Endothelial cell of umbilical vein (primary cell): ENCODE measurements at regions not wholly inside any gene's neighbourhood (a gene's known extent, or its start where the extent isn't known, plus 50 kb on each side); places are given as distances from the start of the nearest gene placed in this dataset.

Source experiments
- BruUV-seq: library from RNA; stranded (reverse); fragments of 400-500 nt; replicated peaks from 2 replicates; lab custom pipeline; 2021; lab: Mats Ljungman, UMichigan
- CTCF ChIA-PET: fragments of 300-600, 350-600 bp; sonication (Branson Sonifier 250); formaldehyde crosslinking; loops from one replicate; lab custom pipeline; 2021; ENCODE audit warnings: antibody characterized with exemption, inconsistent platforms; lab: Charles Lee
- POLR2A ChIA-PET: fragments of 300-600, 350-600 bp; sonication (Branson Sonifier 250); formaldehyde crosslinking; loops from one replicate; lab custom pipeline; 2021; ENCODE audit warnings: antibody characterized with exemption, inconsistent platforms; lab: Charles Lee
- DNase-seq: peaks from one replicate; pipeline ENCODE4 v3.0.0-alpha.2; 2011; ENCODE audit warnings: low read depth, low spot score
- FAIRE-seq: peaks from 2 replicates; lab custom pipeline; 2011; peaks lifted over from hg19 to GRCh38; lab: Jason Lieb, UNC
- H2AFZ ChIP-seq: 2 replicates; pipeline ENCODE4 v1.6.0; 2012; ENCODE audit warnings: low read depth, low read length, control low read depth, inconsistent platforms
- H3K27ac ChIP-seq: 2 replicates; pipeline ENCODE4 v1.5.1; 2011; ENCODE audit warnings: low read depth, mild to moderate bottlenecking, control low read depth, low read length, moderate library complexity; ENCODE audit not compliant: insufficient read depth
- H3K27me3 ChIP-seq, 2 experiments: 2 replicates each; pipeline versions ENCODE4 v1.6.0 to v1.6.1; 2011; ENCODE audit warnings: low read length in 2 of 2, mixed read lengths in 1 of 2; ENCODE audit not compliant: control insufficient read depth in 2 of 2, insufficient read depth in 2 of 2
- H3K36me3 ChIP-seq, 2 experiments: 2 replicates in 1 of 2; 3 replicates in 1 of 2; pipeline ENCODE4 v1.5.1; 2011; ENCODE audit warnings: low read length in 2 of 2, mild to moderate bottlenecking in 1 of 2, moderate library complexity in 1 of 2; ENCODE audit not compliant: control insufficient read depth in 2 of 2, insufficient read depth in 2 of 2; ENCODE audit errors: extremely low read depth in 1 of 2
- H3K4me1 ChIP-seq: 3 replicates; pipeline ENCODE4 v1.5.1; 2011; ENCODE audit warnings: mild to moderate bottlenecking, low read length; ENCODE audit not compliant: control insufficient read depth, insufficient read depth; ENCODE audit errors: extremely low read depth
- H3K4me2 ChIP-seq: 2 replicates; pipeline ENCODE4 v1.6.1; 2011; ENCODE audit warnings: low read length, control low read depth, mixed read lengths; ENCODE audit not compliant: insufficient read depth
- H3K4me3 ChIP-seq, 3 experiments: fragments of 200-600 bp in 1 of 3; sonication (generic), shearing (Covaris generic) in 1 of 3; replicated peaks in 1 of 3; 2 replicates each; pipeline ENCODE4 v1.5.1; 2011 to 2016; ENCODE audit warnings: control low read depth in 3 of 3, low read length in 3 of 3, mild to moderate bottlenecking in 2 of 3, inconsistent platforms in 1 of 3, low read depth in 1 of 3, moderate library complexity in 1 of 3; ENCODE audit not compliant: insufficient read depth in 1 of 3
- H3K79me2 ChIP-seq: 2 replicates; pipeline ENCODE4 v1.6.0; 2012; ENCODE audit warnings: low read length, inconsistent platforms; ENCODE audit not compliant: control insufficient read depth, insufficient read depth
- H3K9ac ChIP-seq: replicated peaks from 2 replicates; pipeline ENCODE3; 2011; ENCODE audit warnings: low read length, control low read depth; ENCODE audit not compliant: insufficient read depth; ENCODE audit errors: extremely low read depth
- H3K9me1 ChIP-seq: replicated peaks from 3 replicates; pipeline ENCODE4 v1.6.0; 2011; ENCODE audit warnings: mild to moderate bottlenecking, low read length; ENCODE audit not compliant: control insufficient read depth, insufficient read depth; ENCODE audit errors: extremely low read depth
- H3K9me3 ChIP-seq: replicated peaks from 2 replicates; pipeline ENCODE4 v1.5.1; 2012; ENCODE audit warnings: low read length, inconsistent platforms; ENCODE audit not compliant: control insufficient read depth, insufficient read depth
- H4K20me1 ChIP-seq: replicated peaks from 2 replicates; pipeline ENCODE3; 2011; ENCODE audit warnings: mild to moderate bottlenecking, low read length; ENCODE audit not compliant: control insufficient read depth, insufficient read depth; ENCODE audit errors: extremely low read depth
- EZH2 ChIP-seq: IDR thresholded peaks from 2 replicates; pipeline ENCODE4 v1.6.1; 2012; ENCODE audit warnings: borderline replicate concordance, low read depth, mild to moderate bottlenecking, moderate library complexity, low read length, inconsistent platforms; ENCODE audit not compliant: severe bottlenecking
- FOS ChIP-seq: IDR thresholded peaks from 2 replicates; pipeline ENCODE4 v1.6.1; 2011; ENCODE audit warnings: mild to moderate bottlenecking, low read length, moderate library complexity, borderline replicate concordance; ENCODE audit not compliant: insufficient read depth
- GATA2 ChIP-seq: IDR thresholded peaks from 2 replicates; pipeline ENCODE4 v1.7.0; 2011; ENCODE audit warnings: low read depth, mild to moderate bottlenecking, moderate library complexity, mixed read lengths, low read length; ENCODE audit not compliant: insufficient read length, insufficient read depth
- JUN ChIP-seq: IDR thresholded peaks from 2 replicates; pipeline ENCODE4 v1.6.1; 2011; ENCODE audit warnings: borderline replicate concordance, low read depth; ENCODE audit not compliant: insufficient read length, insufficient read depth
- MAX ChIP-seq: IDR thresholded peaks from 2 replicates; pipeline ENCODE4 v1.6.1; 2011; ENCODE audit not compliant: insufficient read depth, insufficient read length
- POLR2A ChIP-seq: IDR thresholded peaks from 2 replicates; pipeline ENCODE4 v1.6.1; 2012; ENCODE audit warnings: low read depth, mild to moderate bottlenecking, control low read depth, low read length
- POLR2AphosphoS5 ChIP-seq: IDR thresholded peaks from 2 replicates; pipeline ENCODE4 v1.6.1; 2012; ENCODE audit warnings: low read depth, mild to moderate bottlenecking, control low read depth, low read length, moderate library complexity; ENCODE audit not compliant: insufficient read depth
- dilution Hi-C: fragments of 300-500 bp; cut with MboI; formaldehyde crosslinking; loops from one replicate; pipeline ENCODE4 v1.15.0; 2019; ENCODE audit warnings: low sequenced_read_pairs; ENCODE audit not compliant: extremely low pct_ligation_motif_present
- intact Hi-C: fragments of 100-400 bp; cut with micrococcal nuclease; formaldehyde crosslinking; loops from one replicate; pipeline ENCODE4 v1.10.0; 2022
- TF ChIP-seq, protein P1 (sequence below), 2 donors: IDR thresholded peaks; 1 replicate in 1 of 2; 2 replicates in 1 of 2; pipeline ENCODE4 v1.5.1; 2011; ENCODE audit warnings: low read length in 2 of 2, mild to moderate bottlenecking in 2 of 2, moderate library complexity in 2 of 2, control low read depth in 1 of 2, inconsistent platforms in 1 of 2, low read depth in 1 of 2; ENCODE audit not compliant: insufficient read depth in 1 of 2; ENCODE audit errors: extremely low read depth in 1 of 2

- Histone ChIP-seq H2AFZ (no peak overlapping the region), H3K4me2 (no peak overlapping the region), H3K79me2 (no peaks in the 10 kb centered on the region), H3K27me3 (no peaks in the 10 kb centered on the region), H3K36me3 (no peaks in the 10 kb centered on the region), H3K4me3 (no peak overlapping the region), H3K9ac (no peak overlapping the region), H4K20me1 (no peaks in the 10 kb centered on the region), H3K9me1 (no peaks in the 10 kb centered on the region), H3K4me1 (no peaks in the 10 kb centered on the region), H3K27ac (no peak overlapping the region), H3K9me3 (no peaks in the 10 kb centered on the region)
- dilution Hi-C loops (no loop called here), intact Hi-C loops (no loop called here)
- CTCF ChIA-PET = interaction anchor here (1.0 kb wide), 1 partner anchor 12 kb away, joined by 3 read pairs; no protein-coding TSS in a partner anchor
- POLR2A ChIA-PET = no interaction called here
- DNase-seq = no peak
- no TSS peak for BruUV-seq
- TF ChIP-seq JUN = no peak
- TF ChIP-seq GATA2 = no peak
- TF ChIP-seq EZH2 = no peak
- TF ChIP-seq, protein P1, sequence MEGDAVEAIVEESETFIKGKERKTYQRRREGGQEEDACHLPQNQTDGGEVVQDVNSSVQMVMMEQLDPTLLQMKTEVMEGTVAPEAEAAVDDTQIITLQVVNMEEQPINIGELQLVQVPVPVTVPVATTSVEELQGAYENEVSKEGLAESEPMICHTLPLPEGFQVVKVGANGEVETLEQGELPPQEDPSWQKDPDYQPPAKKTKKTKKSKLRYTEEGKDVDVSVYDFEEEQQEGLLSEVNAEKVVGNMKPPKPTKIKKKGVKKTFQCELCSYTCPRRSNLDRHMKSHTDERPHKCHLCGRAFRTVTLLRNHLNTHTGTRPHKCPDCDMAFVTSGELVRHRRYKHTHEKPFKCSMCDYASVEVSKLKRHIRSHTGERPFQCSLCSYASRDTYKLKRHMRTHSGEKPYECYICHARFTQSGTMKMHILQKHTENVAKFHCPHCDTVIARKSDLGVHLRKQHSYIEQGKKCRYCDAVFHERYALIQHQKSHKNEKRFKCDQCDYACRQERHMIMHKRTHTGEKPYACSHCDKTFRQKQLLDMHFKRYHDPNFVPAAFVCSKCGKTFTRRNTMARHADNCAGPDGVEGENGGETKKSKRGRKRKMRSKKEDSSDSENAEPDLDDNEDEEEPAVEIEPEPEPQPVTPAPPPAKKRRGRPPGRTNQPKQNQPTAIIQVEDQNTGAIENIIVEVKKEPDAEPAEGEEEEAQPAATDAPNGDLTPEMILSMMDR (IDR thresholded peaks at IDR 0.05; ENCODE audit: extremely low read depth in 1 of 2, insufficient read depth in 1 of 2, low read depth in 1 of 2, low read length in 2 of 2) = no peak
- FAIRE-seq = no peak
Observed at GRCh38 chr6:122140031-122140430, 259.4 kb upstream of the HSF2 start.

DNA sequence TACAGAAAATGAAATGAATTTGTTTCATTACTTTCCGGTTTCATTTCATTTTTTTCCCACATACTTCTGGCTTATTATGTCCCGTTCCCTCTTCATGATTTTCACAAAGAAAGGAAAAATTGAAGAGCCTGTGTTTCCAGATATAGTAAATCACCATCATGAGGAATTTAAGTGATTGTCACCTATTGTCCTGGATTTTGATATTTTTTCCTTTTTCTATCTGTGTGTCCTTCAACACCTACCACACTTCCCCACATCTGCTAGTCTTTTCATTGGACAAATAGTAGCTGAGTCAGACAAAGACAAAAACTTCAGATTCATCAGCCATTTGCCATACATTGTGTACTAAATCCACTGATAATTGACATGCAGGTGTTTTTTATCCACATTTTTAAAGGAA is 258.2 kb upstream of the HSF2 start:
- no peaks in the 10 kb centered on the region for H3K4me1 ChIP-seq

More for the DNA sequence above, 258.2 kb upstream of the HSF2 start:
- POLR2A ChIA-PET = no interaction called here
- Histone ChIP-seq H3K9me1 (no peaks in the 10 kb centered on the region), H3K79me2 (no peaks in the 10 kb centered on the region), H3K4me3 (no peak overlapping the region), H2AFZ (no peak overlapping the region), H3K9me3 (no peaks in the 10 kb centered on the region), H4K20me1 (no peaks in the 10 kb centered on the region), H3K4me2 (no peak overlapping the region), H3K27ac (no peak overlapping the region), H3K9ac (no peak overlapping the region), H3K27me3 (no peaks in the 10 kb centered on the region), H3K36me3 (no peaks in the 10 kb centered on the region)
- DNase-seq = no peak
- CTCF ChIA-PET = no interaction called here
- BruUV-seq = no TSS peak
- TF ChIP-seq JUN = no peak
- TF ChIP-seq MAX = no peak
- TF ChIP-seq POLR2AphosphoS5 = no peak
- TF ChIP-seq FOS = no peak
- TF ChIP-seq EZH2 = no peak
- no peak for TF ChIP-seq POLR2A
- dilution Hi-C loops = no loop called here
- intact Hi-C loops = no loop called here
- FAIRE-seq = no peak
